ENCODE measurements at regions not wholly inside any gene's neighbourhood (a gene's known extent, or its start where the extent isn't known, plus 50 kb on each side); places are given as distances from the start of the nearest gene placed in this dataset.
"Not testable (repeated sequence)": the region's sequence is repeated elsewhere in the genome, so short reads cannot be mapped to it uniquely, and the experiment has no call there.

GRCh38 chr3:177464392-177465256, 267.3 kb upstream of the TBL1XR1 start:
- DNase-seq, result no peak
- Mint-ChIP-seq H3K36me3 (no peaks in the 10 kb centered on the region), H3K27ac (no peak overlapping the region), H3K27me3 (no peaks in the 10 kb centered on the region), H3K4me1 (no peaks in the 10 kb centered on the region), H3K9me3 (no peaks in the 10 kb centered on the region), H3K4me3 (no peak overlapping the region)
- POLR2A ChIA-PET, result no interaction called here
- no peak for ATAC-seq

GRCh38 chr3:177465257-177465642, 268.0 kb upstream of the TBL1XR1 start:
- POLR2A ChIA-PET, result no interaction called here
- Mint-ChIP-seq H3K4me3 (no peak overlapping the region), H3K27ac (no peak overlapping the region), H3K36me3 (no peaks in the 10 kb centered on the region), H3K4me1 (no peaks in the 10 kb centered on the region), H3K9me3 (no peaks in the 10 kb centered on the region), H3K27me3 (no peaks in the 10 kb centered on the region)
- DNase-seq, result no peak
- no peak for ATAC-seq

- ATAC-seq (no peak), DNase-seq (no peak)
- Mint-ChIP-seq H3K9me3 (no peaks in the 10 kb centered on the region), H3K36me3 (no peaks in the 10 kb centered on the region), H3K4me1 (no peaks in the 10 kb centered on the region), H3K4me3 (no peak overlapping the region), H3K27ac (no peak overlapping the region), H3K27me3 (no peaks in the 10 kb centered on the region)
- POLR2A ChIA-PET, result no interaction called here
Observed at GRCh38 chr3:177466074-177466473, 268.8 kb upstream of the TBL1XR1 start.

GRCh38 chr3:177466622-177467021, 269.3 kb upstream of the TBL1XR1 start:
- POLR2A ChIA-PET, H3K36me3 Mint-ChIP-seq, H3K9me3 Mint-ChIP-seq, DNase-seq, H3K27me3 Mint-ChIP-seq, H3K4me1 Mint-ChIP-seq, H3K27ac Mint-ChIP-seq, H3K4me3 Mint-ChIP-seq, ATAC-seq: not testable (repeated sequence)

GRCh38 chr3:177467247-177467985, 270.1 kb upstream of the TBL1XR1 start:
- ATAC-seq, result no peak

GRCh38 chr3:177468331-177468730, 271.0 kb upstream of the TBL1XR1 start:
- Mint-ChIP-seq H3K36me3 (no peaks in the 10 kb centered on the region), H3K9me3 (no peaks in the 10 kb centered on the region), H3K27me3 (no peaks in the 10 kb centered on the region), H3K27ac (no peak overlapping the region), H3K4me1 (peaks cover 0 to 2% (median 0%) of the 10 kb centered on the region in 4 donors), H3K4me3 (no peak overlapping the region)
- DNase-seq (no peak), ATAC-seq (no peak)
- POLR2A ChIA-PET, result no interaction called here

More at GRCh38 chr3:177467247-177467985, 270.1 kb upstream of the TBL1XR1 start:
- H3K4me1 Mint-ChIP-seq, result peaks cover 0 to 2% (median 0%) of the 10 kb centered on the region in 4 donors
- no peaks in the 10 kb centered on the region for H3K9me3 Mint-ChIP-seq
- POLR2A ChIA-PET, result no interaction called here
- DNase-seq, result no peak
- H3K36me3 Mint-ChIP-seq, result no peaks in the 10 kb centered on the region
- no peak overlapping the region for H3K4me3 Mint-ChIP-seq
- H3K27ac Mint-ChIP-seq, result no peak overlapping the region
- no peaks in the 10 kb centered on the region for H3K27me3 Mint-ChIP-seq

GRCh38 chr3:177468816-177469215, 271.5 kb upstream of the TBL1XR1 start:
- H3K27ac Mint-ChIP-seq, result no peak overlapping the region
- POLR2A ChIA-PET, result no interaction called here
- DNase-seq, result no peak
- ATAC-seq, result no peak
- H3K9me3 Mint-ChIP-seq, result no peaks in the 10 kb centered on the region
- H3K4me3 Mint-ChIP-seq, result no peak overlapping the region
- no peaks in the 10 kb centered on the region for H3K27me3 Mint-ChIP-seq
- peaks cover 0 to 2% (median 0%) of the 10 kb centered on the region in 4 donors for H3K4me1 Mint-ChIP-seq
- H3K36me3 Mint-ChIP-seq, result no peaks in the 10 kb centered on the region

- no peaks in the 10 kb centered on the region for H3K9me3 Mint-ChIP-seq
- H3K27me3 Mint-ChIP-seq, result no peaks in the 10 kb centered on the region
- no peak overlapping the region for H3K27ac Mint-ChIP-seq
- no peak for ATAC-seq
- peaks cover 0 to 2% (median 0%) of the 10 kb centered on the region in 4 donors for H3K4me1 Mint-ChIP-seq
- POLR2A ChIA-PET, result no interaction called here
- no peak overlapping the region for H3K4me3 Mint-ChIP-seq
- no peaks in the 10 kb centered on the region for H3K36me3 Mint-ChIP-seq
- DNase-seq, result no peak
Observed at GRCh38 chr3:177469216-177469615, 271.9 kb upstream of the TBL1XR1 start.

- H3K9me3 Mint-ChIP-seq, result no peaks in the 10 kb centered on the region
- H3K36me3 Mint-ChIP-seq, result no peaks in the 10 kb centered on the region
- H3K27me3 Mint-ChIP-seq, result no peaks in the 10 kb centered on the region
- peaks cover 0 to 2% (median under 1%) of the 10 kb centered on the region in 4 donors for H3K4me1 Mint-ChIP-seq
- H3K4me3 Mint-ChIP-seq, result no peak overlapping the region
- H3K27ac Mint-ChIP-seq, result no peak overlapping the region
- DNase-seq (no peak), ATAC-seq (no peak)
- POLR2A ChIA-PET, result no interaction called here
Observed at GRCh38 chr3:177470197-177470941, 273.1 kb upstream of the TBL1XR1 start.

- H3K36me3 Mint-ChIP-seq, result no peaks in the 10 kb centered on the region
- H3K4me1 Mint-ChIP-seq, result peaks cover 0 to 2% (median under 1%) of the 10 kb centered on the region in 4 donors
- H3K27ac Mint-ChIP-seq, result no peak overlapping the region
- DNase-seq, result no peak
- H3K27me3 Mint-ChIP-seq, result no peaks in the 10 kb centered on the region
- no peaks in the 10 kb centered on the region for H3K9me3 Mint-ChIP-seq
- ATAC-seq, result no peak
- no peak overlapping the region for H3K4me3 Mint-ChIP-seq
- POLR2A ChIA-PET, result interaction anchor here (0.7 kb wide), 1 partner anchor 12 kb away, joined by 4 read pairs; no protein-coding TSS in a partner anchor
Observed at GRCh38 chr3:177471733-177472480, 274.6 kb upstream of the TBL1XR1 start.

GRCh38 chr3:177473184-177473583, 275.9 kb upstream of the TBL1XR1 start:
- H3K27ac Mint-ChIP-seq, result no peak overlapping the region
- DNase-seq (no peak), ATAC-seq (no peak)
- no peaks in the 10 kb centered on the region for H3K27me3 Mint-ChIP-seq
- no peaks in the 10 kb centered on the region for H3K36me3 Mint-ChIP-seq
- H3K9me3 Mint-ChIP-seq, result no peaks in the 10 kb centered on the region
- POLR2A ChIA-PET, result no interaction called here
- peaks cover 0 to 2% (median under 1%) of the 10 kb centered on the region in 4 donors for H3K4me1 Mint-ChIP-seq
- H3K4me3 Mint-ChIP-seq, result no peak overlapping the region

GRCh38 chr3:177473903-177474302, 276.6 kb upstream of the TBL1XR1 start:
- Mint-ChIP-seq H3K36me3 (no peaks in the 10 kb centered on the region), H3K9me3 (no peaks in the 10 kb centered on the region), H3K27ac (no peak overlapping the region), H3K27me3 (no peaks in the 10 kb centered on the region), H3K4me3 (no peak overlapping the region), H3K4me1 (peaks cover 0 to 2% (median under 1%) of the 10 kb centered on the region in 4 donors)
- no peak for ATAC-seq
- POLR2A ChIA-PET, result no interaction called here
- DNase-seq, result no peak
